ENCODE measurements at regions not wholly inside any gene's neighbourhood (a gene's known extent, or its start where the extent isn't known, plus 50 kb on each side); places are given as distances from the start of the nearest gene placed in this dataset.

DNA sequence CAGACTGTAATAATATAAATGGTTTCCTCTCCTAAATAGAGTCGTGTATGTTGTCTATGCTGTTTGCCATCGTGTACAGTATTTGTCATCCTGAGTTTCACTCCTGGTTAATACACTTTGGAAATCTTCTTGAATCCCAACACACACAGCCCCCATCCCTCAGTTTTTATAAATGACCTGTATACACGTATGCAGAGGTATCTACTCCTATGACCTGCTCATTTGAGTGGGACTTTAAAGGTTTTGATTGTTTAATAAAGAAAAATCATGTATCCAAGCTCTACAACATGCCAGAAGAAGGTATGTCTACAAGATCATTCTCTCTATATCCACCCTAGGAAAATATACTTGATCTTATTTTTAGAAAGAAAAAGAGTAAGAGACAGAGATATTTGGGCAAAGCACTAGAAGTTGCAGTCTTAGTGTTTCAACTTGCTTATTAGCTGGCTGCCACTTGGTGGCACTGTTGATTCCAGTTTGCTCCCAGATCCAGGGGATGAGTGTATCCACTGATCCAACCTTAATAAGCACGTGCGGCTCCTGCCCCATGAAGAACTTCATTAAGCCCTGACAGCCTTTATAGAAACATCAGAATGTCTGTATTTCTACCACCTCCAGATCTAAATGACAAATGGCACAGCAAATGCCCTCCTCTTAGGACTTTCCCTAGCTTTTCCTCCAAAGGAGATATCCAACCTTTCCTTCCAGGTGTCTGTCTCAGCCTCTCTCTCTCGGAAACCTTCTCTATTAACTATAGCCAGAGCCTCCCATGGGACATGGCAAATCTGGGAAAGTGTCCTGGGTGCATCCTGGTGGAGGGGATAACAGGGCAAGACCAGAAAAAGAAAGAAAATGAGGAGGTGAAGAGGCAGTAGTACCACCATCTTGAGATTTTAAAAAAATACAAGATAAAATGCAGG lies 181.6 kb upstream of the NEBL start (continued):
- TF ChIP-seq CBX5 (IDR thresholded peaks at IDR 0.05; ENCODE audit: low read depth, low read length) (no peak), RAD21 (IDR thresholded peaks at IDR 0.05 in 1 of 2, conservative IDR thresholded peaks at IDR 0.05 in 1 of 2; ENCODE audit: low read depth in 2 of 2, low read length in 2 of 2) (peak; percentile 95 to 96), SIN3A (conservative IDR thresholded peaks at IDR 0.05 in 1 of 2, IDR thresholded peaks at IDR 0.05 in 1 of 2; ENCODE audit: low read depth in 1 of 2, low read length in 2 of 2) (0 out of 4 replicates have a peak, but pooled peaks of 1 of the 2 experiments have one; percentile 41)
- TF ChIP-seq, protein P1, sequence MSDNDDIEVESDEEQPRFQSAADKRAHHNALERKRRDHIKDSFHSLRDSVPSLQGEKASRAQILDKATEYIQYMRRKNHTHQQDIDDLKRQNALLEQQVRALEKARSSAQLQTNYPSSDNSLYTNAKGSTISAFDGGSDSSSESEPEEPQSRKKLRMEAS (IDR thresholded peaks at IDR 0.05): peak; percentile 88
